ENCODE measurements at regions not wholly inside any gene's neighbourhood (a gene's known extent, or its start where the extent isn't known, plus 50 kb on each side); places are given as distances from the start of the nearest gene placed in this dataset.

- no peak for TF ChIP-seq ESRRA (IDR thresholded peaks at IDR 0.05; ENCODE audit: borderline replicate concordance, low read length)
- no peak for TF ChIP-seq HOXA7 (CRISPR knock-in tag; IDR thresholded peaks at IDR 0.05)
- TF ChIP-seq RCOR1 (IDR thresholded peaks at IDR 0.05; ENCODE audit: low read depth, low read length), result no peak
- no peak for TF ChIP-seq NFE2L2 (conservative IDR thresholded peaks at IDR 0.05; ENCODE audit: low read length)
- no peak for TF ChIP-seq MAX (IDR thresholded peaks at IDR 0.05)
- TF ChIP-seq POLR2A (IDR thresholded peaks at IDR 0.05; ENCODE audit: low read length), result no peak
- TF ChIP-seq CTCF (IDR thresholded peaks at IDR 0.05), result no peak
- no peak for TF ChIP-seq JUNB (IDR thresholded peaks at IDR 0.05)
- no peak for TF ChIP-seq BCL3 (IDR thresholded peaks at IDR 0.05)
- TF ChIP-seq SMC3 (IDR thresholded peaks at IDR 0.05), result no peak
- TF ChIP-seq FOSB (CRISPR knock-in tag; IDR thresholded peaks at IDR 0.05), result no peak
- no peak for TF ChIP-seq RAD21 (conservative IDR thresholded peaks at IDR 0.05 in 1 of 2, IDR thresholded peaks at IDR 0.05 in 1 of 2)
- TF ChIP-seq PBX3 (IDR thresholded peaks at IDR 0.05), result no peak
Observed at GRCh38 chr4:148542922-148543623, 100.9 kb upstream of the NR3C2 start.
